H9 (cell line): ENCODE measurements at regions not wholly inside any gene's neighbourhood (a gene's known extent, or its start where the extent isn't known, plus 50 kb on each side); places are given as distances from the start of the nearest gene placed in this dataset.

Source experiments
- DNase-seq: peaks from one replicate; pipeline ENCODE4 v3.0.0-alpha.2; 2017
- H2AFZ ChIP-seq: one replicate; pipeline ENCODE4 v1.6.1; 2013; ENCODE audit warnings: mild to moderate bottlenecking, low read length, control low read depth, moderate library complexity
- H2AK5ac ChIP-seq: 2 replicates; pipeline ENCODE4 v1.6.1; 2013; ENCODE audit warnings: low read length, control low read depth, mixed read lengths; ENCODE audit not compliant: insufficient read length
- H2BK120ac ChIP-seq: one replicate; pipeline ENCODE4 v1.6.1; 2013; ENCODE audit warnings: low read depth, mild to moderate bottlenecking, low read length, control low read depth, inconsistent platforms; ENCODE audit not compliant: poor library complexity, severe bottlenecking
- H2BK12ac ChIP-seq: 2 replicates; pipeline ENCODE4 v1.6.1; 2013; ENCODE audit warnings: low read length, control low read depth, mixed read lengths, low read depth; ENCODE audit not compliant: insufficient read length
- H2BK15ac ChIP-seq: 2 replicates; pipeline ENCODE4 v1.6.1; 2013; ENCODE audit warnings: low read depth, low read length, control low read depth
- H2BK20ac ChIP-seq: one replicate; pipeline ENCODE4 v1.6.1; 2013; ENCODE audit warnings: low read depth, mild to moderate bottlenecking, low read length, control low read depth, inconsistent platforms; ENCODE audit not compliant: poor library complexity, severe bottlenecking
- H2BK5ac ChIP-seq: 2 replicates; pipeline ENCODE4 v1.6.1; 2013; ENCODE audit warnings: low read length, control low read depth, mixed read lengths; ENCODE audit not compliant: insufficient read length
- H3K14ac ChIP-seq: 2 replicates; pipeline ENCODE4 v1.6.1; 2013; ENCODE audit warnings: low read length, control low read depth; ENCODE audit not compliant: insufficient read depth
- H3K18ac ChIP-seq: 2 replicates; pipeline ENCODE4 v1.6.1; 2013; ENCODE audit warnings: low read depth, mild to moderate bottlenecking, mixed read lengths, low read length, control low read depth; ENCODE audit not compliant: insufficient read length
- H3K23ac ChIP-seq: 2 replicates; pipeline ENCODE4 v1.6.1; 2013; ENCODE audit warnings: low read length, control low read depth, mixed read lengths, low read depth; ENCODE audit not compliant: insufficient read length
- H3K23me2 ChIP-seq: 2 replicates; pipeline ENCODE4 v1.6.1; 2013; ENCODE audit warnings: low read depth, mild to moderate bottlenecking, mixed read lengths, low read length, control low read depth; ENCODE audit not compliant: insufficient read length, poor library complexity, severe bottlenecking
- H3K27ac ChIP-seq: 2 replicates; pipeline ENCODE4 v1.5.1; 2013; ENCODE audit warnings: low read length, control low read depth, mixed read lengths, low read depth; ENCODE audit not compliant: insufficient read length
- H3K27me3 ChIP-seq: 2 replicates; pipeline ENCODE4 v1.6.1; 2013; ENCODE audit warnings: low read length, control low read depth, inconsistent platforms; ENCODE audit not compliant: insufficient read depth
- H3K4ac ChIP-seq: 2 replicates; pipeline ENCODE4 v1.6.1; 2013; ENCODE audit warnings: low read depth, mild to moderate bottlenecking, control low read depth, inconsistent platforms, low read length, moderate library complexity
- H3K4me1 ChIP-seq: 2 replicates; pipeline ENCODE4 v1.6.1; 2013; ENCODE audit warnings: low read length, control low read depth, inconsistent platforms; ENCODE audit not compliant: insufficient read depth
- H3K4me2 ChIP-seq: 2 replicates; pipeline ENCODE4 v1.6.1; 2013; ENCODE audit warnings: low read length, control low read depth, mixed read lengths; ENCODE audit not compliant: insufficient read length, insufficient read depth
- H3K56ac ChIP-seq: 2 replicates; pipeline ENCODE4 v1.6.1; 2013; ENCODE audit warnings: low read depth, mild to moderate bottlenecking, mixed read lengths, low read length, control low read depth; ENCODE audit not compliant: insufficient read length
- H3K79me1 ChIP-seq: 2 replicates; pipeline ENCODE4 v1.6.1; 2013; ENCODE audit warnings: low read depth, mild to moderate bottlenecking, moderate library complexity, low read length, control low read depth, inconsistent platforms; ENCODE audit not compliant: insufficient read depth, poor library complexity, severe bottlenecking
- H3K79me2 ChIP-seq: 2 replicates; pipeline ENCODE4 v1.6.1; 2013; ENCODE audit warnings: low read length, control low read depth, inconsistent platforms; ENCODE audit not compliant: insufficient read depth
- H3K9ac ChIP-seq: 2 replicates; pipeline ENCODE4 v1.6.1; 2013; ENCODE audit warnings: low read length, control low read depth, mixed read lengths; ENCODE audit not compliant: insufficient read length; ENCODE audit errors: extremely low read depth
- H3K9me3 ChIP-seq: one replicate; pipeline ENCODE4 v1.6.1; 2013; ENCODE audit warnings: low read depth, low read length, inconsistent platforms; ENCODE audit not compliant: control insufficient read depth
- H3T11ph ChIP-seq: one replicate; pipeline ENCODE4 v1.6.1; 2013; ENCODE audit warnings: mild to moderate bottlenecking, low read length, control low read depth, inconsistent platforms
- H4K20me1 ChIP-seq: one replicate; pipeline ENCODE4 v1.6.1; 2013; ENCODE audit not compliant: control insufficient read depth, insufficient read length, insufficient read depth
- H4K5ac ChIP-seq: 2 replicates; pipeline ENCODE4 v1.6.1; 2013; ENCODE audit warnings: low read depth, mild to moderate bottlenecking, mixed read lengths, low read length, control low read depth; ENCODE audit not compliant: insufficient read length
- H4K8ac ChIP-seq: replicated peaks from 2 replicates; pipeline ENCODE4 v1.6.1; 2013; ENCODE audit warnings: low read length, control low read depth, mixed read lengths, low read depth; ENCODE audit not compliant: insufficient read length
- H4K91ac ChIP-seq: 2 replicates; pipeline ENCODE4 v1.6.1; 2013; ENCODE audit warnings: low read depth, mild to moderate bottlenecking, moderate library complexity, mixed read lengths, low read length, control low read depth; ENCODE audit not compliant: insufficient read length
- H3K27ac Mint-ChIP-seq, 3 experiments: 2 replicates in 2 of 3; 3 replicates in 1 of 3; pipeline ENCODE4 v1.8.0; 2020 to 2021; ENCODE audit warnings: mixed read lengths in 3 of 3, mild to moderate bottlenecking in 1 of 3, moderate library complexity in 1 of 3
- H3K27me3 Mint-ChIP-seq: 2 replicates; pipeline ENCODE4 v1.8.0; 2021; ENCODE audit warnings: low read depth, mild to moderate bottlenecking, moderate library complexity, mixed read lengths
- H3K36me3 Mint-ChIP-seq, 3 experiments: 2 replicates in 2 of 3; 3 replicates in 1 of 3; pipeline ENCODE4 v1.8.0; 2020 to 2021; ENCODE audit warnings: low read depth in 3 of 3, mixed read lengths in 3 of 3; ENCODE audit not compliant: insufficient read depth in 1 of 3
- H3K4me1 Mint-ChIP-seq, 2 experiments: 2 replicates each; pipeline ENCODE4 v1.8.0; 2020; ENCODE audit warnings: mixed read lengths in 2 of 2
- H3K4me3 Mint-ChIP-seq, 2 experiments: 2 replicates in 1 of 2; 3 replicates in 1 of 2; pipeline ENCODE4 v1.8.0; 2020 to 2021; ENCODE audit warnings: mild to moderate bottlenecking in 2 of 2, mixed read lengths in 2 of 2, moderate library complexity in 1 of 2
- H3K9me3 Mint-ChIP-seq, 2 experiments: 2 replicates in 1 of 2; 3 replicates in 1 of 2; pipeline ENCODE4 v1.8.0; 2020; ENCODE audit warnings: mild to moderate bottlenecking in 2 of 2, mixed read lengths in 2 of 2, moderate library complexity in 1 of 2
- CTCF ChIP-seq: fragments of 200-600 bp; sonication (generic); conservative IDR thresholded peaks from 3 replicates; pipeline ENCODE4 v1.8.0; 2021; ENCODE audit warnings: antibody characterized with exemption, mild to moderate bottlenecking
- WGBS: extraction: QIAGEN DNeasy Blood & Tissue Kit; methylation state at CpG from one replicate; pipeline ENCODE4 v1.1.7; 2013; ENCODE audit warnings: missing lambda C conversion rate, low lambda C conversion rate, mixed read lengths; ENCODE audit not compliant: insufficient read length; ENCODE audit errors: extremely low coverage; 5-methylcytosine and 5-hydroxymethylcytosine counted together

- H3K9me3 ChIP-seq = no peaks in the 10 kb centered on the region
- H3K4me1 Mint-ChIP-seq = peaks cover 4 to 8% of the 10 kb centered on the region in 2 experiments
- no peaks in the 10 kb centered on the region for H3K36me3 Mint-ChIP-seq
- no peak overlapping the region for H4K91ac ChIP-seq
- no peaks in the 10 kb centered on the region for H3K23me2 ChIP-seq
- no peak overlapping the region for H2BK120ac ChIP-seq
- no peak overlapping the region for H3K23ac ChIP-seq
- no peak overlapping the region for H2AFZ ChIP-seq
- H3K14ac ChIP-seq = no peak overlapping the region
- no peak overlapping the region for H4K8ac ChIP-seq
- no peaks in the 10 kb centered on the region for H3K79me1 ChIP-seq
- H4K20me1 ChIP-seq = no peaks in the 10 kb centered on the region
- H3K79me2 ChIP-seq = no peaks in the 10 kb centered on the region
- no CpG with 5 or more reads among the region's 13 CpGs for WGBS
- no peak overlapping the region for H3K18ac ChIP-seq
- no peaks in the 10 kb centered on the region for H3K4me1 ChIP-seq
- no peak overlapping the region for H3K56ac ChIP-seq
- no peak overlapping the region for H3K4me3 Mint-ChIP-seq
- DNase-seq = no peak
- no peak overlapping the region for H2AK5ac ChIP-seq
- no peak overlapping the region for H3K4ac ChIP-seq
- no peak overlapping the region for H3K9ac ChIP-seq
- H3K27me3 Mint-ChIP-seq = peaks cover under 1% of the 10 kb centered on the region
- no peak overlapping the region for H2BK20ac ChIP-seq
- H3K27ac ChIP-seq = no peak overlapping the region
- no peak overlapping the region for H3K27ac Mint-ChIP-seq
- H4K5ac ChIP-seq = no peak overlapping the region
- H3K9me3 Mint-ChIP-seq = no peaks in the 10 kb centered on the region; a peak in 1 of 5 replicates
- no peak overlapping the region for H2BK5ac ChIP-seq
- no peak for TF ChIP-seq CTCF
- no peaks in the 10 kb centered on the region for H3K27me3 ChIP-seq
- H3T11ph ChIP-seq = no peak overlapping the region
- no peak overlapping the region for H2BK12ac ChIP-seq
- no peak overlapping the region for H3K4me2 ChIP-seq
- H2BK15ac ChIP-seq = no peak overlapping the region
Measured at GRCh38 chr9:89817151-89817950, 212.5 kb downstream of the GADD45G start.
